Globus pallidus (tissue), 1 donor: ENCODE measurements at regions not wholly inside any gene's neighbourhood (a gene's known extent, or its start where the extent isn't known, plus 50 kb on each side); places are given as distances from the start of the nearest gene placed in this dataset.
"Not testable (repeated sequence)": the region's sequence is repeated elsewhere in the genome, so short reads cannot be mapped to it uniquely, and the experiment has no call there.

ENCODE experiments used
- DNase-seq: peaks from one replicate; pipeline ENCODE4 v3.0.0-alpha.2; 2015; ENCODE audit warnings: low spot score

- no peak for DNase-seq
These were observed 231.3 kb upstream of the SLC30A5 start for GRCh38 chr5:68862560-68862959.

GRCh38 chr5:68865192-68865591, 228.6 kb upstream of the SLC30A5 start:
- DNase-seq: not testable (repeated sequence)

- DNase-seq: no peak
These were observed 221.6 kb upstream of the SLC30A5 start for GRCh38 chr5:68872088-68872839.

GRCh38 chr5:68873198-68873597, 220.6 kb upstream of the SLC30A5 start:
- no peak for DNase-seq

GRCh38 chr5:68875351-68875750, 218.5 kb upstream of the SLC30A5 start:
- DNase-seq: no peak

- DNase-seq: peak; percentile 11
These were observed 210.4 kb upstream of the SLC30A5 start for GRCh38 chr5:68883436-68883835.

- DNase-seq: peak; percentile 77
These were observed 209.6 kb upstream of the SLC30A5 start for GRCh38 chr5:68884144-68884754.

- DNase-seq: peak; percentile 74
These were observed 208.9 kb upstream of the SLC30A5 start for GRCh38 chr5:68884883-68885282.

- no peak for DNase-seq
These were observed 207.0 kb upstream of the SLC30A5 start for GRCh38 chr5:68886814-68887213.

GRCh38 chr5:68891718-68892117, 202.1 kb upstream of the SLC30A5 start:
- no peak for DNase-seq

GRCh38 chr5:68894673-68895072, 199.1 kb upstream of the SLC30A5 start:
- no peak for DNase-seq

GRCh38 chr5:68898951-68899471, 194.8 kb upstream of the SLC30A5 start:
- DNase-seq: peak; percentile 23

- DNase-seq: no peak
These were observed 181.7 kb upstream of the SLC30A5 start for GRCh38 chr5:68911840-68912690.

GRCh38 chr5:68915079-68915478, 178.7 kb upstream of the SLC30A5 start:
- no peak for DNase-seq

- no peak for DNase-seq
These were observed 175.5 kb upstream of the SLC30A5 start for GRCh38 chr5:68918306-68918705.

- no peak for DNase-seq
These were observed 173.8 kb upstream of the SLC30A5 start for GRCh38 chr5:68919988-68920490.

- DNase-seq: no peak
These were observed 172.9 kb upstream of the SLC30A5 start for GRCh38 chr5:68920888-68921287.

- no peak for DNase-seq
These were observed 171.4 kb upstream of the SLC30A5 start for GRCh38 chr5:68922172-68922987.

- no peak for DNase-seq
These were observed 169.2 kb upstream of the SLC30A5 start for GRCh38 chr5:68924481-68925145.

GRCh38 chr5:68928617-68929302, 165.1 kb upstream of the SLC30A5 start:
- no peak for DNase-seq
